NT2/D1 (cell line): ENCODE measurements at regions not wholly inside any gene's neighbourhood (a gene's known extent, or its start where the extent isn't known, plus 50 kb on each side); places are given as distances from the start of the nearest gene placed in this dataset.

Source experiments
- SUZ12 ChIP-seq: IDR thresholded peaks from 2 replicates; pipeline ENCODE4 v1.6.1; 2011; ENCODE audit not compliant: insufficient read length, insufficient read depth; ENCODE audit errors: extremely low read depth
- ZNF274 ChIP-seq: IDR thresholded peaks from 2 replicates; pipeline ENCODE4 v1.6.1; 2011; ENCODE audit warnings: mild to moderate bottlenecking, low read depth, low read length

- TF ChIP-seq ZNF274 (no peak), SUZ12 (no peak)
These were observed 238.7 kb downstream of the LIG4 start for GRCh38 chr13:107976628-107977027.
